ENCODE measurements at regions not wholly inside any gene's neighbourhood (a gene's known extent, or its start where the extent isn't known, plus 50 kb on each side); places are given as distances from the start of the nearest gene placed in this dataset.

DNA sequence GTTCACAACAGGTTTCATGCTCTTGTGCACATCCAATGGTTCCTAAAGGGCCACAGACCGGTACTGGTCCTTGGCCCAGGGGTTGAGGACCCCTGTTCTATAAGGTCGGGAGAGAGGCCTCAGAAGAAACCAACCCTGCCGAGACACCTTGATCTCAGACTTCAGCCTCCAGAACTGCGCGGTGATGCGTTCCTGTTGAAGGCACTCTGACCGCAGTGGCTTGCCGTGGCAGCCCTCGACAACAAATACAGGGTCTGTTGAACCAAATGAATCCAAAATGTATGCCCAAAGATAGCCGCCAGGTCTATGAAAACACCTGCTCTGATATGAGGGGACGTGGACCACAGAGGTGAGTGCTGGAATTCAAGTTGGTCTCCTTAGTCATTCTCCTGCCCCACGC is 389.8 kb downstream of the SEC14L1 start:
- DNase-seq (ENCODE audit: low spot score) (no peak), ATAC-seq (no peak), FAIRE-seq (no peak)
- Histone ChIP-seq H4K20me1 (ENCODE audit: insufficient read depth, low read length) (no peaks in the 10 kb centered on the region), H3K79me2 (ENCODE audit: insufficient read depth, low read length) (no peaks in the 10 kb centered on the region), H3K27me3 (ENCODE audit: control insufficient read depth in 1 of 2, insufficient read depth in 2 of 2, low read length in 2 of 2) (peaks cover 8 to 83% of the 10 kb centered on the region in 2 experiments; a peak in 4 of 5 replicates), H3K4me3 (replicated peaks in 1 of 3; ENCODE audit: insufficient read depth in 1 of 3, low read depth in 2 of 3, low read length in 3 of 3) (no peak overlapping the region), H3K4me2 (ENCODE audit: low read depth, low read length) (no peak overlapping the region), H3K9me3 (ENCODE audit: low read length) (peaks cover 7% of the 10 kb centered on the region; the same call in 1 of the 2 replicates), H3K27ac (ENCODE audit: extremely low read length, insufficient read depth, low read length) (no peak overlapping the region), H3K9ac (ENCODE audit: insufficient read depth, low read depth, low read length) (no peak overlapping the region), H3K36me3 (replicated peaks in 1 of 2; ENCODE audit: control insufficient read depth in 1 of 2, insufficient read depth in 2 of 2, low read length in 2 of 2) (no peaks in the 10 kb centered on the region), H3K4me1 (ENCODE audit: insufficient read depth, low read length) (peaks cover 24% of the 10 kb centered on the region), H2AFZ (ENCODE audit: low read length) (no peak overlapping the region)
- CTCF ChIA-PET (ENCODE audit: low intra/inter-chr PET ratio, low total read pairs) = no interaction called here
- POLR2A ChIA-PET = no interaction called here
- 53% methylated on average over 12 of the region's 12 CpGs for WGBS (ENCODE audit: low lambda C conversion rate)
- TF ChIP-seq, protein P1, sequence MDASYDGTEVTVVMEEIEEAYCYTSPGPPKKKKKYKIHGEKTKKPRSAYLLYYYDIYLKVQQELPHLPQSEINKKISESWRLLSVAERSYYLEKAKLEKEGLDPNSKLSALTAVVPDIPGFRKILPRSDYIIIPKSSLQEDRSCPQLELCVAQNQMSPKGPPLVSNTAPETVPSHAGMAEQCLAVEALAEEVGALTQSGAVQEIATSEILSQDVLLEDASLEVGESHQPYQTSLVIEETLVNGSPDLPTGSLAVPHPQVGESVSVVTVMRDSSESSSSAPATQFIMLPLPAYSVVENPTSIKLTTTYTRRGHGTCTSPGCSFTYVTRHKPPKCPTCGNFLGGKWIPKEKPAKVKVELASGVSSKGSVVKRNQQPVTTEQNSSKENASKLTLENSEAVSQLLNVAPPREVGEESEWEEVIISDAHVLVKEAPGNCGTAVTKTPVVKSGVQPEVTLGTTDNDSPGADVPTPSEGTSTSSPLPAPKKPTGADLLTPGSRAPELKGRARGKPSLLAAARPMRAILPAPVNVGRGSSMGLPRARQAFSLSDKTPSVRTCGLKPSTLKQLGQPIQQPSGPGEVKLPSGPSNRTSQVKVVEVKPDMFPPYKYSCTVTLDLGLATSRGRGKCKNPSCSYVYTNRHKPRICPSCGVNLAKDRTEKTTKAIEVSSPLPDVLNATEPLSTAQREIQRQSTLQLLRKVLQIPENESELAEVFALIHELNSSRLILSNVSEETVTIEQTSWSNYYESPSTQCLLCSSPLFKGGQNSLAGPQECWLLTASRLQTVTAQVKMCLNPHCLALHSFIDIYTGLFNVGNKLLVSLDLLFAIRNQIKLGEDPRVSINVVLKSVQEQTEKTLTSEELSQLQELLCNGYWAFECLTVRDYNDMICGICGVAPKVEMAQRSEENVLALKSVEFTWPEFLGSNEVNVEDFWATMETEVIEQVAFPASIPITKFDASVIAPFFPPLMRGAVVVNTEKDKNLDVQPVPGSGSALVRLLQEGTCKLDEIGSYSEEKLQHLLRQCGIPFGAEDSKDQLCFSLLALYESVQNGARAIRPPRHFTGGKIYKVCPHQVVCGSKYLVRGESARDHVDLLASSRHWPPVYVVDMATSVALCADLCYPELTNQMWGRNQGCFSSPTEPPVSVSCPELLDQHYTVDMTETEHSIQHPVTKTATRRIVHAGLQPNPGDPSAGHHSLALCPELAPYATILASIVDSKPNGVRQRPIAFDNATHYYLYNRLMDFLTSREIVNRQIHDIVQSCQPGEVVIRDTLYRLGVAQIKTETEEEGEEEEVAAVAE (CRISPR knock-in tag; IDR thresholded peaks at IDR 0.05; ENCODE audit: borderline replicate concordance) = no peak
- no peak for TF ChIP-seq ZNF775 (CRISPR knock-in tag; IDR thresholded peaks at IDR 0.05; ENCODE audit: borderline replicate concordance)
- no peak for TF ChIP-seq ZNF619 (CRISPR knock-in tag; IDR thresholded peaks at IDR 0.05)
- no peak for TF ChIP-seq FOXK2 (IDR thresholded peaks at IDR 0.05)
- TF ChIP-seq REPIN1 (CRISPR knock-in tag; IDR thresholded peaks at IDR 0.05; ENCODE audit: borderline replicate concordance, low read depth) = no peak
- no peak for TF ChIP-seq REL (CRISPR knock-in tag; conservative IDR thresholded peaks at IDR 0.05)
- TF ChIP-seq ZNF672 (CRISPR knock-in tag; IDR thresholded peaks at IDR 0.05) = no peak
- no TSS peak for BruUV-seq (replicated peaks)
- intact Hi-C loops (cut with micrococcal nuclease; ENCODE audit: unreplicated experiment) = no loop called here
- in situ Hi-C loops (cut with HindIII; ENCODE audit: extremely low pct_ligation_motif_present, low pct_unique_long_range_greater_than_20kb) = no loop called here

Measured in HepG2 (cell line).